Activated CD4-positive, alpha-beta memory T cell treated with anti-CD3 and anti-CD28 coated beads for 36 hours (primary cell): ENCODE measurements at regions not wholly inside any gene's neighbourhood (a gene's known extent, or its start where the extent isn't known, plus 50 kb on each side); places are given as distances from the start of the nearest gene placed in this dataset.
"Not testable (repeated sequence)": the region's sequence is repeated elsewhere in the genome, so short reads cannot be mapped to it uniquely, and the experiment has no call there.

Experiments used
- CTCF ChIA-PET: fragments of 350-600 bp; sonication (Branson Sonifier 250); formaldehyde crosslinking; loops from one replicate; lab custom pipeline; 2021; ENCODE audit warnings: antibody characterized with exemption, inconsistent platforms; lab: Charles Lee
- POLR2A ChIA-PET: fragments of 350-600 bp; sonication (Branson Sonifier 250); formaldehyde crosslinking; loops from one replicate; lab custom pipeline; 2021; ENCODE audit warnings: antibody characterized with exemption; lab: Charles Lee
- DNase-seq: peaks from one replicate; pipeline ENCODE4 v3.0.0-alpha.2; 2020
- H3K27ac Mint-ChIP-seq: one replicate; pipeline ENCODE4 v1.8.0; 2021; ENCODE audit warnings: mixed read lengths
- H3K27me3 Mint-ChIP-seq: one replicate; pipeline ENCODE4 v1.8.0; 2021; ENCODE audit warnings: mixed read lengths
- H3K36me3 Mint-ChIP-seq: one replicate; pipeline ENCODE4 v1.8.0; 2021; ENCODE audit warnings: mixed read lengths
- H3K4me1 Mint-ChIP-seq: one replicate; pipeline ENCODE4 v1.8.0; 2021; ENCODE audit warnings: low read depth, mixed read lengths
- H3K4me3 Mint-ChIP-seq: one replicate; pipeline ENCODE4 v1.8.0; 2021; ENCODE audit warnings: mild to moderate bottlenecking, mixed read lengths
- H3K9me3 Mint-ChIP-seq: one replicate; pipeline ENCODE4 v1.8.0; 2021; ENCODE audit warnings: mixed read lengths
- intact Hi-C: fragments of 100-400 bp; cut with micrococcal nuclease; formaldehyde crosslinking; loops from one replicate; pipeline ENCODE4 v1.15.1; 2023

DNA sequence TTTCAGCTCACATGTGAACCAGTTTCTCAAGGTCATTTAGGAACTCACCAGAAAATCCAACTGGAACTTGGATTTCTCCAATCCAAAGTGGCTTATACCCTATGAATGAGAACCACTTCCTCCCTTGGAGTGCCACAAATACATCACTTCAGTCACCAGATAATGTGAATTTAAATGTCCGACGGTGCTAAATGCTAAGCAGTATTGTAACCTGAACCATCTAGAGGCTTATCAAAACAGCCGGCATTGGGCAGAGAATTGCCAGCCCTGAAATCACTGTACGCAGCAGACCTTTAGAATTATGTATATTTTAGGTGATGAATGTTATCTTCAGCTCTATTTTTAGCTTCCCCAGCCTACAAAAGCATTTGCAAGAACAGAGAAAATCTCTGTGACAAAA is 76.8 kb upstream of the COX20 start:
- POLR2A ChIA-PET, result no interaction called here
- CTCF ChIA-PET, result no interaction called here
- H3K4me1 Mint-ChIP-seq, result no peaks in the 10 kb centered on the region
- H3K27ac Mint-ChIP-seq, result no peak overlapping the region
- intact Hi-C loops, result no loop called here
- no peak for DNase-seq
- peaks cover 7% of the 10 kb centered on the region for H3K27me3 Mint-ChIP-seq
- H3K36me3 Mint-ChIP-seq, result no peaks in the 10 kb centered on the region
- no peak overlapping the region for H3K4me3 Mint-ChIP-seq
- H3K9me3 Mint-ChIP-seq, result peaks cover 6% of the 10 kb centered on the region

DNA sequence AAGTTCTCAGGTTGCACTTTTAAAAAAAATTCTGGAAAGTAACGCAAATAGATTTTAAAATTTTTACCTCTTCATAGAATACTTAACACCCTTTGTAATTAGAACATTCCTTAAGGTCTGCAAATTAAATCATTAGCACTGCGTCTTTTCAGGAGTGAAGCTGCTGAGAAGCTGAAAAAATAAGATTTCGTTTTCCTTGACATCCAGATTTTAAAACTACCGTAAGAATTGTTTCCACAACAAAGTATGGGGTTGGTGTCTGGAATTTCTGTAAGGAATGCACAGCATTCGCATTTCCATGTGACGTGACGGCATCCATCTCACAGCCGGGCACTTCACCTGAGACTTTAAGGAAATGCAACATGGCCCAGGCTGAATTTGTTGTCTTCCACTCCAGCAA is 76.3 kb upstream of the COX20 start:
- Mint-ChIP-seq H3K27ac (no peak overlapping the region), H3K27me3 (peaks cover 7% of the 10 kb centered on the region), H3K9me3 (peaks cover 6% of the 10 kb centered on the region), H3K4me3 (no peak overlapping the region), H3K4me1 (no peaks in the 10 kb centered on the region), H3K36me3 (no peaks in the 10 kb centered on the region)
- DNase-seq, result no peak
- ChIA-PET POLR2A (no interaction called here), CTCF (no interaction called here)
- intact Hi-C loops, result no loop called here

DNA sequence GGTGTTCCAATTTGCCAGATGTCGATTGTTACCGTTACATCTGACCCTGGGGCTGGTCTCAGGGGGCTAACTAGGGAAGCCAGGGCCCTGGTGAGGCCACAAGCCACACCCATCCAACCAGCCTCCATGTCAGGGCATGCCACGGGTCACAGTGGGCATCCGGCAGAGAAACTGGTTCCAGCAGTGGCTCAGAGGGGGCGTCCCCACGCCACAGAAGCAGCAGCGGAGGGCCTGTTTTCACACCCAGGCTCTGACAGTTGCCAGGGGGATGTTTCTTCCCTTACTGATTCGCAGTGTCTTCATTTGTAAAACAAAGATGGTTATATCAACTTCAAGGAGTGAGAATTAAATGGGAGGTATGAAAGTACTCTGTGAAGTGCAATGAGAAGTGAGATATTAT is 75.0 kb upstream of the COX20 start:
- Mint-ChIP-seq H3K36me3 (no peaks in the 10 kb centered on the region), H3K27ac (no peak overlapping the region), H3K27me3 (peaks cover 9% of the 10 kb centered on the region), H3K4me1 (no peaks in the 10 kb centered on the region), H3K9me3 (peaks cover 6% of the 10 kb centered on the region), H3K4me3 (no peak overlapping the region)
- ChIA-PET POLR2A (no interaction called here), CTCF (no interaction called here)
- no peak for DNase-seq
- intact Hi-C loops, result no loop called here

DNA sequence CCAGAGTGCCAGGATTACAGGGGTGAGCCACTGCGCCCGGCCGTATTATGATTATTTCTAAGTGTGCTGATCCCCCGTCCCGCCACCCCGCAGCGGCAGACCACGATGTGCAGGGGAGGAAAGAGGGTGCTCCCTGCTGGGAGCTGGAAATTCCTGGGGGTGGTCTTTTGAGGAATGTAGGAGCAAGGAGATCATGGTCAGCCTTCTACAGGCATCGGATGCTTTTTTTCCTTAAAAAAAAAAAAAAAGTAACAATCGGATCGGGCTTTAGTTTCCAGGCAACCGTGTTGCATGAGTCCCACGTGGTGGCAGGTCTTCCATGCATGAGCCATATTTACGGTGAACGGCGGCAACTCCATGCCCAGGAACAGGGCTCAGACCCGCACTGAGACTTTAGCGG is 74.2 kb upstream of the COX20 start:
- ChIA-PET POLR2A (no interaction called here), CTCF (no interaction called here)
- H3K36me3 Mint-ChIP-seq, result no peaks in the 10 kb centered on the region
- intact Hi-C loops, result no loop called here
- H3K27ac Mint-ChIP-seq, result no peak overlapping the region
- no peaks in the 10 kb centered on the region for H3K4me1 Mint-ChIP-seq
- DNase-seq, result no peak
- H3K9me3 Mint-ChIP-seq, result peaks cover 6% of the 10 kb centered on the region
- no peak overlapping the region for H3K4me3 Mint-ChIP-seq
- H3K27me3 Mint-ChIP-seq, result peaks cover 11% of the 10 kb centered on the region

DNA sequence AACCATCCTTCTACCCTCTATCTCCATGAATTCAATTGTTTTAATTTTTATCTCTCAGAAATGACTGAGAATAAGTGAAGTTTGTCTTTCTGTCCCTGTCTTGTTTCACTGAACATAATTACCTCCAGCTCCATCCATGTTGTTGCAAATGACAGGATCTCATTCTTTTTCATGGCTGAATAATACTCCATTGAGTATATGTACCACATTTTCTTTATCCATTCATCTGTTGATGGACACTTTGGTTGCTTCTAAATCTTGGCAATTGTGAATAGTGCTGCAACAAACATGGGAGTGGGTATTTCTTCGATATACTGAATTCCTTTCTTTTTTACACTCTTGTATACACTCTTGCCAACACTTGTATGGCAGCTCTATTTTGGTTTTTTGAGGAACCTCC is 72.8 kb upstream of the COX20 start:
- Mint-ChIP-seq H3K27me3 (peaks cover 17% of the 10 kb centered on the region), H3K36me3 (no peaks in the 10 kb centered on the region), H3K27ac (no peak overlapping the region), H3K9me3 (peaks cover 6% of the 10 kb centered on the region), H3K4me3 (no peak overlapping the region), H3K4me1 (no peaks in the 10 kb centered on the region)
- no peak for DNase-seq
- ChIA-PET CTCF (no interaction called here), POLR2A (no interaction called here)
- intact Hi-C loops, result no loop called here

DNA sequence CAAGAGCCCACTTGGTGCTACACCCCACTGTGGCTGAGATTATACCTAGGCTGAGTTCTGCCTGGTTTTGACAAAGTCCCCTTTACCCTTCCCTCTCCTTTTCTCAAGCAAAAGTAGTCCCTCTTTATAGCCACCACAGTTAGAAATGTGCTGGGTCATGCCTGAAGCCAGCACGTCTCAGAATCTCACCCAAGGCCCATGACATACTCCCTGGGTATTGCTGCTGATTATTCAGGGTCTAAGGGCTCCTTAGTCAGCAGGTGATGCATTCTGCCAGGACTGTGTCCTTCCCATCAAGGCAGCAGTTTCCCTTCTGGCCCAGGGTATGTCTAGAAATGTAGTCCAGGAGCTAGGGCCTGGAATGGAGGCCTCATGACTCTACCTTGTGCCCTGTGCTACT is 67.3 kb upstream of the COX20 start:
- no peaks in the 10 kb centered on the region for H3K9me3 Mint-ChIP-seq
- ChIA-PET POLR2A (no interaction called here), CTCF (no interaction called here)

DNA sequence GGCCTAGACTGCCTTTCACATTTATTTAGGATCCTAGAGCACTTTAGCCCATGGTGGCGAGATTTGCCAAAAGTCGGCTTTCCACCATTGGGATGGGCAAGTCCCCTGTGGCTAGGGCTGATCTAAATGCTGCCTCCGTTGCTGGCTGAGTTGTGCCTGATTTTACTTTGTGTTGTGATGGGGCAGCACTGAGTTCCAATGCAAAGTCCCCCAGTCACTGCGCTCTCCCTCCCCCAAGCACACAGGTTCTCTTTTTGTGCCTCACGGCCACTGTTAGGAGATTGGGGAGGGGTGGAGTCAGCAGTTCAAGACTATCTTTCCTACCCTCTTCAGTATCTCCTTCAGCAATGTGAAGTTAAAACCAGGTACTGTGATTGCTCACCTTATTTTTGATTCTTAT is 66.7 kb upstream of the COX20 start:
- Mint-ChIP-seq H3K27ac (no peak overlapping the region), H3K4me1 (no peaks in the 10 kb centered on the region), H3K4me3 (no peak overlapping the region), H3K36me3 (no peaks in the 10 kb centered on the region), H3K9me3 (no peaks in the 10 kb centered on the region), H3K27me3 (peaks cover 10% of the 10 kb centered on the region)
- DNase-seq, result no peak
- POLR2A ChIA-PET, result no interaction called here
- intact Hi-C loops, result no loop called here
- CTCF ChIA-PET, result no interaction called here

More for the DNA sequence above, 67.3 kb upstream of the COX20 start:
- H3K27me3 Mint-ChIP-seq, result peaks cover 11% of the 10 kb centered on the region
- intact Hi-C loops, result no loop called here
- no peaks in the 10 kb centered on the region for H3K36me3 Mint-ChIP-seq
- no peaks in the 10 kb centered on the region for H3K4me1 Mint-ChIP-seq
- DNase-seq, result no peak
- H3K27ac Mint-ChIP-seq, result no peak overlapping the region
- no peak overlapping the region for H3K4me3 Mint-ChIP-seq

DNA sequence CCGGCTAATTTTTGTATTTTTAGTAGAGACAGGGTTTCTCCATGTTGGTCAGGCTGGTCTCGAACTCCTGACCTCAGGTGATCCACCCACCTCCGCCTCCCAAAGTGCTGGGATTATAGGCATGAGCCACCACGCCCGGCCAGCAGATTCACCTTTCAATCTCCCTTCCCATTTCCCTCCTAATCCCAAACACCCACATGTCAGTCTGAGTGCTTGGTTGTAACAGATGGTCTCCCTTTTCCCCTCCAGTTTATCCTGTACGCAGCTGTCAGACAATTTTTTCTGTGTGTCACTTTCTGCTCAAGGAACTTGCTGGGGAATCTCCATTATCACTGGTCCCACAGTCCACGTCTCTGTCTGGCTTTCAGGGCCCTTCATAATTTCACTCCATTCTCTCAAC is 64.9 kb upstream of the COX20 start:
- intact Hi-C loops, H3K4me3 Mint-ChIP-seq, H3K27me3 Mint-ChIP-seq, CTCF ChIA-PET, H3K9me3 Mint-ChIP-seq, DNase-seq, H3K36me3 Mint-ChIP-seq, POLR2A ChIA-PET, H3K4me1 Mint-ChIP-seq, H3K27ac Mint-ChIP-seq: not testable (repeated sequence)

DNA sequence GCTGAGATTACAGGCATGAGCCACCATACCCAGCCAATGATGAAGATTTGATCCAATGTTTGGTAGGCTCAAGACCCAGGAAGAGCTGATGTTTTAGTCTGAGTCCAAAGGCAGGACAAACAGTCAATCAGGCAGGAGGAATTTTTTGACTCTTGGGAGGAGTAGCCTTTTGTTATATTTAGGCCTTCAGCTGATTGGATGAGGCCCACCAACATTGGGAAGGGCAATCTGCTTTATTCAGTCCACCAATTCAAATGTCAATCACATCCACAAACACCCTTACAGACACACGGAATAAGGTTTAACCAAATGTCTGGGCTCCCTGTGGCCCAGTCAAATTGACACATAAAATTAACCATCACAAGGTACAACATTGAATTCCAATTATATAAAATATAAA is 61.9 kb upstream of the COX20 start:
- intact Hi-C loops, result no loop called here
- no peaks in the 10 kb centered on the region for H3K9me3 Mint-ChIP-seq
- no peak overlapping the region for H3K27ac Mint-ChIP-seq
- no peak overlapping the region for H3K4me3 Mint-ChIP-seq
- no peak for DNase-seq
- no peaks in the 10 kb centered on the region for H3K36me3 Mint-ChIP-seq
- ChIA-PET CTCF (no interaction called here), POLR2A (no interaction called here)
- no peaks in the 10 kb centered on the region for H3K27me3 Mint-ChIP-seq
- H3K4me1 Mint-ChIP-seq, result no peaks in the 10 kb centered on the region

DNA sequence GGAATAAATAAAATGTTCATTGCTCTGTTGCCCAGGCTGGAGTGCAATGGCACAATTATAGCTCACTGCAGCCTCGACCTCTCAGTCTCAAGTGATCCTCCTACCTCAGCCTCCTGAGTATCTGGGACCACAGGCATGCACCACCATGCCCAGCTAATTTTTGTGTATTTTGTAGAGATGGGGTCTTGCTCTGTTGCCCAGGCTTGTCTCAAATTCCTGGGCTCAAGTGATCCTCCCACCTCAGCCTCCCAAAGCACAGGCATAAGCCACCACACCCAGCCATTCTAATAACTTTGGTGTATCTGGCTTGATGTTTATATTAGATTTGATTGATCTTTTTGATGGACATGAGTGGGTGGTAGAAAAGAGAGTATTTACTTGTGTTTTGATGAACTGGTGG is 58.7 kb upstream of the COX20 start:
- POLR2A ChIA-PET, H3K4me1 Mint-ChIP-seq, intact Hi-C loops, CTCF ChIA-PET, H3K36me3 Mint-ChIP-seq, H3K27ac Mint-ChIP-seq, DNase-seq, H3K9me3 Mint-ChIP-seq, H3K4me3 Mint-ChIP-seq, H3K27me3 Mint-ChIP-seq: not testable (repeated sequence)

DNA sequence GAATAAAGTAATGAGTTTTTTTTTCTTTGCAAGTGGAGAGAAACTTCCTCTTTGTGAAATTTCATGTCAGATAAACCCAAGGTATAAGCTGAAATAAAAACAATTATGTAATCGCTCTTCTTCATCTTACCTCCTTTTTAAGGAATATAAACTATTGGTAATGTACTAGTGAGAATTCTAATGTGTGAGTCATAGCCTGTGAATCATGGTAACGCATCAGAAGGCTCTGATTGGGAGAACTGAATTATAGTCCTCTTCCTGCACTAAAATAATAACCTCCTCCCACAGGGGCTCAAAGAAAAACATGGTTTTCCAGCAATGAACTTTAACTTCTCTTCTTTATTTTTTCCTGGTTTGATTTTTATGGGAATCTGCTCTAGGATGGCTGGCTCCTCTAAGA is 57.1 kb upstream of the COX20 start:
- intact Hi-C loops, result no loop called here
- no peak for DNase-seq
- H3K4me3 Mint-ChIP-seq, result no peak overlapping the region
- CTCF ChIA-PET, result interaction anchor here (1.8 kb wide), 1 partner anchor 18 kb away, joined by 4 read pairs; no protein-coding TSS in a partner anchor
- H3K4me1 Mint-ChIP-seq, result no peaks in the 10 kb centered on the region
- no peak overlapping the region for H3K27ac Mint-ChIP-seq
- POLR2A ChIA-PET, result no interaction called here
- no peaks in the 10 kb centered on the region for H3K27me3 Mint-ChIP-seq
- no peaks in the 10 kb centered on the region for H3K9me3 Mint-ChIP-seq
- H3K36me3 Mint-ChIP-seq, result no peaks in the 10 kb centered on the region

DNA sequence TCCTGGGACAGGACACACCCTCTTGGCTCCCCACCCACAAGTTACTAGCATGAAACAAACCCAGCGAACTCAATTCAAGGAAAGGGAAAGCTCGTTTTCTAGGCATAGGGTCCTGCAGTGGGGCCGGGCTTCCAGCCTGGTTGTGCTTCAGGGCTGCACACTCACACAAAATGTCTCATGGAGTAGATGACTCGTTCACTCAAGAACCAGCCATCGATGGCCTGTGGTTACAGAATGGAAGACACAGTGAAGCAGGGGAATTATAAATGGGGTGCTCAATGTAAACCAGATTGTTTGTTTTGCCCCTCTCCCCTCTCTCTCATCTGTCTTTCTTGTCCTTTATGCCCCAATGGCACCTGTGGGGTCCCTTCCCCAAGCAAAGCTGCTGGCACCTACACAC is 56.0 kb upstream of the COX20 start:
- H3K27me3 Mint-ChIP-seq, result no peaks in the 10 kb centered on the region
- H3K36me3 Mint-ChIP-seq, result no peaks in the 10 kb centered on the region
- no peak for DNase-seq
- intact Hi-C loops, result no loop called here
- CTCF ChIA-PET, result interaction anchor here (1.1 to 1.8 kb wide), 3 partner anchors 17 to 176 kb away, joined by 3 to 4 read pairs (median 4); no protein-coding TSS in a partner anchor
- no peak overlapping the region for H3K4me3 Mint-ChIP-seq
- POLR2A ChIA-PET, result no interaction called here
- no peaks in the 10 kb centered on the region for H3K9me3 Mint-ChIP-seq
- H3K27ac Mint-ChIP-seq, result no peak overlapping the region
- H3K4me1 Mint-ChIP-seq, result no peaks in the 10 kb centered on the region

DNA sequence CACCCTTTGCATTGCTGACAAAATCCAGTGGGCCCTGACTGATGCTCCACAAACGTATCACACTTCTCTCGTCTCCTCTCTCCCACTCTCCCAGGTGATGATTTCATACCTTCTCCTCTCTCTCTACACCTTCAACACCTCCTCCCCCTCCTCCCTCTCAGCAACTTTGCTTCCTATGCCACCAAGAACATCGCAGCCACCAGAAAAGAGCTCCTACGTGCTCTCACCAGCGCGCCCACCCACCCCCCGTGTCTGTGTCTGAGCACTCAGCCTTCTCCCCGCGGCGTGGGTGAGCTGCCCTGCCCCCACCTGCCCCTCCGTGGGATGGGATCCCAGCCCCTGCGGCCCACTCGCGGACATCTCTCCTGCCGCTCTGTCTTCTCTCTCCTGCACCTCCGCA is 55.1 kb upstream of the COX20 start:
- ChIA-PET POLR2A (no interaction called here), CTCF (no interaction called here)
- Mint-ChIP-seq H3K4me1 (no peaks in the 10 kb centered on the region), H3K9me3 (no peaks in the 10 kb centered on the region), H3K36me3 (no peaks in the 10 kb centered on the region), H3K27ac (no peak overlapping the region), H3K4me3 (no peak overlapping the region), H3K27me3 (no peaks in the 10 kb centered on the region)
- intact Hi-C loops, result no loop called here
- DNase-seq, result no peak
